ENCODE measurements at regions not wholly inside any gene's neighbourhood (a gene's known extent, or its start where the extent isn't known, plus 50 kb on each side); places are given as distances from the start of the nearest gene placed in this dataset.

- Histone ChIP-seq H3K27me3 (ENCODE audit: control insufficient read depth in 1 of 2, insufficient read depth in 2 of 2, low read length in 2 of 2) (no peaks in the 10 kb centered on the region), H3K9me3 (ENCODE audit: control insufficient read depth in 2 of 2, insufficient read depth in 1 of 2, low read depth in 1 of 2, low read length in 1 of 2) (peaks cover 0 to under 1% of the 10 kb centered on the region in 2 donors), H3K36me3 (ENCODE audit: control insufficient read depth in 2 of 2, insufficient read depth in 2 of 2, low read length in 1 of 2) (no peaks in the 10 kb centered on the region), H3K27ac (ENCODE audit: low read depth in 2 of 2, low read length in 1 of 2) (no peak overlapping the region), H3K4me1 (ENCODE audit: control insufficient read depth in 2 of 2, insufficient read depth in 2 of 2, low read length in 1 of 2) (no peaks in the 10 kb centered on the region), H3K4me3 (ENCODE audit: low read depth in 1 of 2, low read length in 2 of 2) (no peak overlapping the region)
- 61 to 63% methylated on average over 3 of the region's 3 CpGs for WGBS, 2 donors
These were observed 246.0 kb downstream of the NAF1 start for GRCh38 chr4:162920649-162921048.

- H3K4me3 ChIP-seq (ENCODE audit: low read depth in 1 of 2, low read length in 2 of 2), result no peak overlapping the region
- H3K4me1 ChIP-seq (ENCODE audit: control insufficient read depth in 2 of 2, insufficient read depth in 2 of 2, low read length in 1 of 2), result no peaks in the 10 kb centered on the region
- no peak overlapping the region for H3K27ac ChIP-seq (ENCODE audit: low read depth in 2 of 2, low read length in 1 of 2)
- peaks cover 4% of the 10 kb centered on the region in 2 donors for H3K9me3 ChIP-seq (ENCODE audit: control insufficient read depth in 2 of 2, insufficient read depth in 1 of 2, low read depth in 1 of 2, low read length in 1 of 2)
- H3K27me3 ChIP-seq (ENCODE audit: control insufficient read depth in 1 of 2, insufficient read depth in 2 of 2, low read length in 2 of 2), result no peaks in the 10 kb centered on the region
- H3K36me3 ChIP-seq (ENCODE audit: control insufficient read depth in 2 of 2, insufficient read depth in 2 of 2, low read length in 1 of 2), result no peaks in the 10 kb centered on the region
- 69 to 80% methylated on average over 2 of the region's 2 CpGs for WGBS, 2 donors
These were observed 254.2 kb downstream of the NAF1 start for GRCh38 chr4:162912482-162912881.

- Histone ChIP-seq H3K9me3 (ENCODE audit: control insufficient read depth in 2 of 2, insufficient read depth in 1 of 2, low read depth in 1 of 2, low read length in 1 of 2) (peaks cover 4% of the 10 kb centered on the region in 2 donors), H3K27ac (ENCODE audit: low read depth in 2 of 2, low read length in 1 of 2) (no peak overlapping the region), H3K36me3 (ENCODE audit: control insufficient read depth in 2 of 2, insufficient read depth in 2 of 2, low read length in 1 of 2) (no peaks in the 10 kb centered on the region), H3K4me3 (ENCODE audit: low read depth in 1 of 2, low read length in 2 of 2) (no peak overlapping the region), H3K27me3 (ENCODE audit: control insufficient read depth in 1 of 2, insufficient read depth in 2 of 2, low read length in 2 of 2) (no peaks in the 10 kb centered on the region), H3K4me1 (ENCODE audit: control insufficient read depth in 2 of 2, insufficient read depth in 2 of 2, low read length in 1 of 2) (no peaks in the 10 kb centered on the region)
- WGBS, 2 donors, result 80 to 87% methylated on average over 3 of the region's 3 CpGs
These were observed 255.3 kb downstream of the NAF1 start for GRCh38 chr4:162911349-162911748.

- 71 to 80% methylated on average over 2 of the region's 2 CpGs for WGBS, 2 donors
- no peaks in the 10 kb centered on the region for H3K4me1 ChIP-seq (ENCODE audit: control insufficient read depth in 2 of 2, insufficient read depth in 2 of 2, low read length in 1 of 2)
These were observed 256.7 kb downstream of the NAF1 start for GRCh38 chr4:162909952-162910351.

GRCh38 chr4:162894387-162894786 is 272.3 kb downstream of the NAF1 start:
- H3K27ac ChIP-seq (ENCODE audit: low read depth in 2 of 2, low read length in 1 of 2), result no peak overlapping the region
- no peaks in the 10 kb centered on the region for H3K4me1 ChIP-seq (ENCODE audit: control insufficient read depth in 2 of 2, insufficient read depth in 2 of 2, low read length in 1 of 2)
- no peaks in the 10 kb centered on the region for H3K36me3 ChIP-seq (ENCODE audit: control insufficient read depth in 2 of 2, insufficient read depth in 2 of 2, low read length in 1 of 2)
- 68 to 72% methylated on average over 3 of the region's 3 CpGs for WGBS, 2 donors
- no peaks in the 10 kb centered on the region for H3K9me3 ChIP-seq (ENCODE audit: control insufficient read depth in 2 of 2, insufficient read depth in 1 of 2, low read depth in 1 of 2, low read length in 1 of 2)
- no peak overlapping the region for H3K4me3 ChIP-seq (ENCODE audit: low read depth in 1 of 2, low read length in 2 of 2)
- no peaks in the 10 kb centered on the region for H3K27me3 ChIP-seq (ENCODE audit: control insufficient read depth in 1 of 2, insufficient read depth in 2 of 2, low read length in 2 of 2)

More at GRCh38 chr4:162909952-162910351, 256.7 kb downstream of the NAF1 start:
- no peaks in the 10 kb centered on the region for H3K36me3 ChIP-seq (ENCODE audit: control insufficient read depth in 2 of 2, insufficient read depth in 2 of 2, low read length in 1 of 2)
- no peaks in the 10 kb centered on the region for H3K9me3 ChIP-seq (ENCODE audit: control insufficient read depth in 2 of 2, insufficient read depth in 1 of 2, low read depth in 1 of 2, low read length in 1 of 2)
- no peak overlapping the region for H3K4me3 ChIP-seq (ENCODE audit: low read depth in 1 of 2, low read length in 2 of 2)
- H3K27ac ChIP-seq (ENCODE audit: low read depth in 2 of 2, low read length in 1 of 2), result no peak overlapping the region
- no peaks in the 10 kb centered on the region for H3K27me3 ChIP-seq (ENCODE audit: control insufficient read depth in 1 of 2, insufficient read depth in 2 of 2, low read length in 2 of 2)

GRCh38 chr4:162891788-162892707 is 274.6 kb downstream of the NAF1 start:
- WGBS, 2 donors, result 61% methylated on average over 3 of the region's 3 CpGs
- H3K27me3 ChIP-seq (ENCODE audit: control insufficient read depth in 1 of 2, insufficient read depth in 2 of 2, low read length in 2 of 2), result no peaks in the 10 kb centered on the region
- H3K9me3 ChIP-seq (ENCODE audit: control insufficient read depth in 2 of 2, insufficient read depth in 1 of 2, low read depth in 1 of 2, low read length in 1 of 2), result no peaks in the 10 kb centered on the region
- no peaks in the 10 kb centered on the region for H3K36me3 ChIP-seq (ENCODE audit: control insufficient read depth in 2 of 2, insufficient read depth in 2 of 2, low read length in 1 of 2)
- no peak overlapping the region for H3K4me3 ChIP-seq (ENCODE audit: low read depth in 1 of 2, low read length in 2 of 2)
- no peaks in the 10 kb centered on the region for H3K4me1 ChIP-seq (ENCODE audit: control insufficient read depth in 2 of 2, insufficient read depth in 2 of 2, low read length in 1 of 2)
- H3K27ac ChIP-seq (ENCODE audit: low read depth in 2 of 2, low read length in 1 of 2), result no peak overlapping the region

GRCh38 chr4:162878096-162878495 is 288.6 kb downstream of the NAF1 start:
- 66 to 69% methylated on average over 1 of the region's 1 CpG for WGBS, 2 donors
- no peaks in the 10 kb centered on the region for H3K27me3 ChIP-seq (ENCODE audit: control insufficient read depth in 1 of 2, insufficient read depth in 2 of 2, low read length in 2 of 2)
- H3K4me3 ChIP-seq (ENCODE audit: low read depth in 1 of 2, low read length in 2 of 2), result no peak overlapping the region
- no peaks in the 10 kb centered on the region for H3K4me1 ChIP-seq (ENCODE audit: control insufficient read depth in 2 of 2, insufficient read depth in 2 of 2, low read length in 1 of 2)
- H3K36me3 ChIP-seq (ENCODE audit: control insufficient read depth in 2 of 2, insufficient read depth in 2 of 2, low read length in 1 of 2), result no peaks in the 10 kb centered on the region
- no peaks in the 10 kb centered on the region for H3K9me3 ChIP-seq (ENCODE audit: control insufficient read depth in 2 of 2, insufficient read depth in 1 of 2, low read depth in 1 of 2, low read length in 1 of 2)
- H3K27ac ChIP-seq (ENCODE audit: low read depth in 2 of 2, low read length in 1 of 2), result no peak overlapping the region

- H3K27ac ChIP-seq (ENCODE audit: low read depth in 2 of 2, low read length in 1 of 2), result no peak overlapping the region
- H3K4me1 ChIP-seq (ENCODE audit: control insufficient read depth in 2 of 2, insufficient read depth in 2 of 2, low read length in 1 of 2), result no peaks in the 10 kb centered on the region
- H3K36me3 ChIP-seq (ENCODE audit: control insufficient read depth in 2 of 2, insufficient read depth in 2 of 2, low read length in 1 of 2), result no peaks in the 10 kb centered on the region
- H3K9me3 ChIP-seq (ENCODE audit: control insufficient read depth in 2 of 2, insufficient read depth in 1 of 2, low read depth in 1 of 2, low read length in 1 of 2), result no peaks in the 10 kb centered on the region
- no peak overlapping the region for H3K4me3 ChIP-seq (ENCODE audit: low read depth in 1 of 2, low read length in 2 of 2)
- WGBS, 2 donors, result 64 to 74% methylated on average over 2 of the region's 2 CpGs
- no peaks in the 10 kb centered on the region for H3K27me3 ChIP-seq (ENCODE audit: control insufficient read depth in 1 of 2, insufficient read depth in 2 of 2, low read length in 2 of 2)
These were observed 291.9 kb downstream of the NAF1 start for GRCh38 chr4:162874748-162875147.

GRCh38 chr4:162871990-162872389 is 294.7 kb downstream of the NAF1 start:
- Histone ChIP-seq H3K27ac (ENCODE audit: low read depth in 2 of 2, low read length in 1 of 2) (no peak overlapping the region), H3K9me3 (ENCODE audit: control insufficient read depth in 2 of 2, insufficient read depth in 1 of 2, low read depth in 1 of 2, low read length in 1 of 2) (no peaks in the 10 kb centered on the region), H3K27me3 (ENCODE audit: control insufficient read depth in 1 of 2, insufficient read depth in 2 of 2, low read length in 2 of 2) (no peaks in the 10 kb centered on the region), H3K36me3 (ENCODE audit: control insufficient read depth in 2 of 2, insufficient read depth in 2 of 2, low read length in 1 of 2) (no peaks in the 10 kb centered on the region), H3K4me1 (ENCODE audit: control insufficient read depth in 2 of 2, insufficient read depth in 2 of 2, low read length in 1 of 2) (no peaks in the 10 kb centered on the region), H3K4me3 (ENCODE audit: low read depth in 1 of 2, low read length in 2 of 2) (no peak overlapping the region)
- 63 to 67% methylated on average over 4 of the region's 4 CpGs for WGBS, 2 donors

- Histone ChIP-seq H3K27ac (ENCODE audit: low read depth in 2 of 2, low read length in 1 of 2) (no peak overlapping the region), H3K4me1 (ENCODE audit: control insufficient read depth in 2 of 2, insufficient read depth in 2 of 2, low read length in 1 of 2) (no peaks in the 10 kb centered on the region), H3K9me3 (ENCODE audit: control insufficient read depth in 2 of 2, insufficient read depth in 1 of 2, low read depth in 1 of 2, low read length in 1 of 2) (no peaks in the 10 kb centered on the region), H3K36me3 (ENCODE audit: control insufficient read depth in 2 of 2, insufficient read depth in 2 of 2, low read length in 1 of 2) (no peaks in the 10 kb centered on the region), H3K27me3 (ENCODE audit: control insufficient read depth in 1 of 2, insufficient read depth in 2 of 2, low read length in 2 of 2) (no peaks in the 10 kb centered on the region), H3K4me3 (ENCODE audit: low read depth in 1 of 2, low read length in 2 of 2) (no peak overlapping the region)
These were observed 297.5 kb downstream of the NAF1 start for GRCh38 chr4:162869157-162869556.

Data from esophagus (tissue), 2 donors.